SK-N-SH treated with all-trans-retinoic acid at 6 μM for 48 hours (cell line): ENCODE measurements at regions not wholly inside any gene's neighbourhood (a gene's known extent, or its start where the extent isn't known, plus 50 kb on each side); places are given as distances from the start of the nearest gene placed in this dataset.

ENCODE experiments used
- ARNTL ChIP-seq: fragments of 450-650 bp; formaldehyde crosslinking; IDR thresholded peaks from 2 replicates; pipeline ENCODE4 v1.5.0; 2020; ENCODE audit warnings: low read depth, mild to moderate bottlenecking, moderate library complexity, borderline replicate concordance
- CREB5 ChIP-seq: fragments of 250-450 bp; sonication (Bioruptor Pico); IDR thresholded peaks from 2 replicates; pipeline ENCODE4 v1.5.1; 2020; ENCODE audit warnings: low read depth, mild to moderate bottlenecking, moderate library complexity
- CSDC2 ChIP-seq: fragments of 250-450 bp; sonication (Bioruptor Pico); IDR thresholded peaks from 2 replicates; pipeline ENCODE4 v1.5.0; 2020; ENCODE audit warnings: mild to moderate bottlenecking, moderate library complexity
- CSRNP3 ChIP-seq: fragments of 250-450 bp; sonication (Bioruptor Pico); IDR thresholded peaks from 2 replicates; pipeline ENCODE4 v1.5.1; 2021; ENCODE audit warnings: mild to moderate bottlenecking, moderate library complexity
- ISL1 ChIP-seq: fragments of 250-450 bp; sonication (Bioruptor Pico); IDR thresholded peaks from 2 replicates; pipeline ENCODE4 v2.1.2; 2022; ENCODE audit warnings: mild to moderate bottlenecking, moderate library complexity
- PPARA ChIP-seq: fragments of 250-450 bp; sonication (Bioruptor Pico); IDR thresholded peaks from 2 replicates; pipeline ENCODE4 v1.5.0; 2020; ENCODE audit warnings: mild to moderate bottlenecking, borderline replicate concordance
- RARB ChIP-seq: fragments of 250-450 bp; sonication (Bioruptor Pico); IDR thresholded peaks from 2 replicates; pipeline ENCODE4 v1.8.0; 2021; ENCODE audit warnings: mild to moderate bottlenecking, moderate library complexity
- SNAI2 ChIP-seq: fragments of 250-450 bp; sonication (Bioruptor Pico); IDR thresholded peaks from 2 replicates; pipeline ENCODE4 v1.5.0; 2020; ENCODE audit warnings: mild to moderate bottlenecking, moderate library complexity
- TOX ChIP-seq: fragments of 250-450 bp; sonication (Bioruptor Pico); IDR thresholded peaks from 2 replicates; pipeline ENCODE4 v1.8.0; 2021; ENCODE audit warnings: mild to moderate bottlenecking, moderate library complexity, borderline replicate concordance
- ZFP30 ChIP-seq: fragments of 450-650 bp; formaldehyde crosslinking; IDR thresholded peaks from 2 replicates; pipeline ENCODE4 v1.5.0; 2022; ENCODE audit warnings: mild to moderate bottlenecking, moderate library complexity
- ZNF70 ChIP-seq: fragments of 450-650 bp; formaldehyde crosslinking; IDR thresholded peaks from 2 replicates; pipeline ENCODE4 v1.5.0; 2020; ENCODE audit warnings: mild to moderate bottlenecking, moderate library complexity
- TF ChIP-seq, protein P1 (sequence below): fragments of 250-450 bp; sonication (Bioruptor Pico); IDR thresholded peaks from 2 replicates; pipeline ENCODE4 v1.8.0; 2020; ENCODE audit warnings: mild to moderate bottlenecking, moderate library complexity, borderline replicate concordance

- no peak for TF ChIP-seq ZFP30 (CRISPR knock-in tag)
- no peak for TF ChIP-seq TOX (CRISPR knock-in tag)
- no peak for TF ChIP-seq RARB (CRISPR knock-in tag)
- TF ChIP-seq ZNF70 (CRISPR knock-in tag) = no peak
- TF ChIP-seq, protein P1, sequence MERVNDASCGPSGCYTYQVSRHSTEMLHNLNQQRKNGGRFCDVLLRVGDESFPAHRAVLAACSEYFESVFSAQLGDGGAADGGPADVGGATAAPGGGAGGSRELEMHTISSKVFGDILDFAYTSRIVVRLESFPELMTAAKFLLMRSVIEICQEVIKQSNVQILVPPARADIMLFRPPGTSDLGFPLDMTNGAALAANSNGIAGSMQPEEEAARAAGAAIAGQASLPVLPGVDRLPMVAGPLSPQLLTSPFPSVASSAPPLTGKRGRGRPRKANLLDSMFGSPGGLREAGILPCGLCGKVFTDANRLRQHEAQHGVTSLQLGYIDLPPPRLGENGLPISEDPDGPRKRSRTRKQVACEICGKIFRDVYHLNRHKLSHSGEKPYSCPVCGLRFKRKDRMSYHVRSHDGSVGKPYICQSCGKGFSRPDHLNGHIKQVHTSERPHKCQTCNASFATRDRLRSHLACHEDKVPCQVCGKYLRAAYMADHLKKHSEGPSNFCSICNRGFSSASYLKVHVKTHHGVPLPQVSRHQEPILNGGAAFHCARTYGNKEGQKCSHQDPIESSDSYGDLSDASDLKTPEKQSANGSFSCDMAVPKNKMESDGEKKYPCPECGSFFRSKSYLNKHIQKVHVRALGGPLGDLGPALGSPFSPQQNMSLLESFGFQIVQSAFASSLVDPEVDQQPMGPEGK = no peak
- TF ChIP-seq ISL1 (CRISPR knock-in tag) = no peak
- TF ChIP-seq CSDC2 (CRISPR knock-in tag) = no peak
- no peak for TF ChIP-seq PPARA (CRISPR knock-in tag)
- no peak for TF ChIP-seq SNAI2
- TF ChIP-seq ARNTL (CRISPR knock-in tag) = no peak
- TF ChIP-seq CSRNP3 = no peak
- TF ChIP-seq CREB5 (CRISPR knock-in tag) = no peak
These were observed 113.7 kb downstream of the WNT5A start for GRCh38 chr3:55373423-55373822.
